GM18867 (cell line): ENCODE measurements at regions not wholly inside any gene's neighbourhood (a gene's known extent, or its start where the extent isn't known, plus 50 kb on each side); places are given as distances from the start of the nearest gene placed in this dataset.

Experiments
- ATAC-seq: cut with Tn5 transposase; IDR thresholded peaks from one replicate; pipeline ENCODE4 v1.9.1; 2021; ENCODE audit warnings: mild to moderate bottlenecking, moderate library complexity; ENCODE audit not compliant: unreplicated experiment

DNA sequence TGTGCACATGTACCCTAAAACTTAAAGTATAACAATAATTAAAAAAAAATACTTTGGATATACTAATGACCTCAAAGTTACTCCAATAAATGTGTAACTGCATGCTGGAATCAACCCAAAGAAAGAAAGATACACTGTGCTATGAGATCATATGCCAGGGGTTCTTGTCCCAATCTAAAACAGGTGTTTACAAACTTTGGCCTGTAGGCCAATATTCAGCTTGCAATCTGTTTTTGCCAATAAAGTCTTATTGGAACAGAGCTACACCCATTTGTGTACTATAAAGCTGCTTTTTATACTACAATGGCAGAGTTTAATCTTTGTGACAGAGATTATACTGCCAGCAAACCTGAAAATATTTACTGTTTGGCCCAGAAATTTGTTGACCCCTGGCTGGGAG, 138.8 kb upstream of the AFF2 start:
- ATAC-seq: no peak

DNA sequence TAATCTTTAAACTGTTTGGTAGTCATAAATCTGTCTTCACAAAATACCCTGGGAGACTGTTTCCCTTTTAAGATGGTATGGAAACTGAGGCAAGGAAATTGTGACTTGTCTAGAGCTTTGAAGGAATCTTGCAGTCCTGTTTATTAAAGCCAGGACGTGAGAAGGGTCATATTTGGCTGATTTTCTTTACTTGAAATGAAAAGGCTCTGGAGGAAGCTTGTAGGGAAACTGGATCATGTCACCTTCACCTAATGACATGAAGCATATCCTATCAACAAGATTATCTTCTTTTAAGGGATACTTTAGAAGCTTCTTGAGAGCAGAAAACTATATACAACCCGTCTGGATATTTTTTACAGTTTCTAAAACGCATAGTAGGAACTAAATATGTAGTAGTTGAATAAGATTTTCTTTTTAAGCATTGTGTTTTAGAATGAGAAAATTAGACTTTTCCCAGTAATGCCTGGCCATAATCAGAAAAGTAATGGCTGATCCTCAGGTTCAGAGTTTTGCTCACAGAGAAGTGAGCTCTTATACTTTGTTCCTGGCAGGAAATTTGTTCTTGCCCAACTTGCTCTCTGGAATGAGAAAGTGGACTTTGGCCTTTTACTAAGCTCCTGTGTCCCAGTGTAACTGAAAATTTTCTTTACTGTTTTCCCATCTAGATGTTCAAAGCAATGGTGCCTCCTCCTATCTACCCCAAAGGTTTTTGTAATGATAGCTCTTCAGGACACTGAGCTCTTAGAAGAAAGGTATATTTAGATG, 136.8 kb upstream of the AFF2 start:
- no peak for ATAC-seq

DNA sequence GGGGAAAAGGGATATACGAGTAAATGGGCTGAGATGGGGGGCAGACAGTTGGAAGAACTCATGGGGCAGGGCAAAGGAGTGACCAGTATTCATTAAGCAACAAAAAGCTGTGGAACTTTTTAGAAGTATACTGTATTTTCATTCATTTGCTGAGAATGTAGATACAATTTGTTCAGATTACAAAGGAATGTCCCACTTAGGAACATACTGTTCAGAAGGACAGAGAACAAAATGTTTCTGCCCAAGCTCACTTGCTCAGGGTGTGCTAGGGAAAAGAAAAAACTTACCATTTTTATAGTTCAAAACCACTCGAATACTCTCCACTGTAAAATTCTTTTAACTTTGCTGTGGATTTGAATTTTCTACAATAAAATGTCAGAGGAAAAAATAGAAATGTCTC, 135.2 kb upstream of the AFF2 start:
- ATAC-seq: no peak

GRCh38 chrX:148371291-148371690, 129.1 kb upstream of the AFF2 start:
- ATAC-seq: no peak

GRCh38 chrX:148372925-148373324, 127.5 kb upstream of the AFF2 start:
- ATAC-seq: no peak

DNA sequence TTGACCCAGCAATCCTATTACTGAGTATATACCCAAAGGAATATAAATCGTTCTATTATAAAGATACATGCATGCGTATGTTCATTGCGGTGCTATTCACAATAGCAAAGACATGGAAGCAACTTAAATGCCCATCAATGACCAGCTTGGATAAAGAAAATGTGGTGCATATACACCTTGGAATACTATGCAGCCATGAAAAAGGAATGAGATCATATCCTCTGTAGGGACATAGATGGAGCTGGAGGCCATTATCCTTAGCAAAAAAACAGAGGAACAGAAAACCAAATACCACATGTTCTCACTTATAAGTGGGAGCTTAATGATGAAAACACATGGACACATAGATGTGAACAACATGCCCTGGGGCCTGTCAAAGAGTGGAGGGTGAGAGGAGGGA, 124.1 kb upstream of the AFF2 start:
- ATAC-seq: no peak

GRCh38 chrX:148380107-148380506, 120.3 kb upstream of the AFF2 start:
- ATAC-seq: no peak

DNA sequence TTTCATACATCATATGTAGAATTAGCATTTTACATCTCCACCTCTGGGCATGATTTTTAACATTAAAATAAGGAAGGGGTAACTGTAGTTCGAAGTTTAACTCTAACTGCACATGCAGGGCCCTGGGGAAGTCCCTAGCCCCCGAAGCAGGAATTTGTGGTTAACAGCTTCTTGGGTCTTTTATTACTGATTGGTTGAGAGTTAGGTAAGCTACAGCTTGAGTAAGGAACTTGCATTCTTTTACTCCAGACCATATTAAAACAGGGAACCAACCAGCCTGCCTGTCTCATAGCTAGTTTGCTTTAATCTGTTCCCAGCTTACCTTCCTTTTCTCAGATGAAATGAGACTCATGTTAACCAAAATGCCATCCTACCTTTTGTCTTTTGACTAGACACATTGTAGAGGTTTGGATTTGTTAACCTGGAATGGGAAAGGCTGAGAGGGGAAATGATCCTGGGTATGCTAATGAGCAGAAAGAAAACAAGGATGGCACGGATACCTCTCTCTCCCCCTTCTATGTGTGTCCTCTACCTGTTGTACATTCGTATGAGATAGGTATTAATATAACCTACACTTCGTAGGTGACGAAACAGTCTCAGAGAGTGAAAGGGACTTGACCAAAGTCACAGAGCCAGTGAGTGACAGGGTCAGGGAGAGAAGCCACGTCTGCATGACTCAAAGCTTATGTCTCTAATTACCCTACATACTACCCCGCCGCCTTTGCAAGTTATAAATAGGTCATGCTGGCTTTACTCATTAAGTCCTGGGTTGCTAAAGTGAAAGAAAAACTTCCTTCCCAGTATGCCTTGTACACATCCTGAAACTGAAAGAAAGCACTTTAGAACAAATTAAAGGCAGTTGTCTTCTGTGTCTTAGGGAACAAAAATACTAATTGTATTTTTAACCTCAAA, 119.5 kb upstream of the AFF2 start:
- ATAC-seq: peak; percentile 94

- ATAC-seq: peak; percentile 35
These were observed 118.8 kb upstream of the AFF2 start for GRCh38 chrX:148381603-148382002.

DNA sequence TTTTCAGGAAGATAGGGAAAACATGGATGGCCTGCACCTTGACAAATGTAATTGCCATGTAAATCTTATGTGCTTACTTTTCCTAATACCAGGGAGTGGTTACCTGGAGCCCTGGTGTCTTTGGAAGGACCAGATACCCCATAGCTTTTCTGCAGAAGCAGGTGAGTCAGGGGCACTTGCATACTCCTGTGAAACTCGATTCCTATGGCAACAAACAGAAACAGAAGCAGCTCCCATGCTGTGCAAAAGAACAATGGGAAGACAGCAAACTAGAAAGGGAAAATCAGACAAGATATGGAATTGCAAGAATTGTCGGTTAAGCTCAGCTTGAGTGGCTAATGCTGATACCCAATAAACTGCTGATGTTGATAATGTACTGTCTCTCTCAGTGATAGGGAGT, 117.4 kb upstream of the AFF2 start:
- ATAC-seq: no peak

DNA sequence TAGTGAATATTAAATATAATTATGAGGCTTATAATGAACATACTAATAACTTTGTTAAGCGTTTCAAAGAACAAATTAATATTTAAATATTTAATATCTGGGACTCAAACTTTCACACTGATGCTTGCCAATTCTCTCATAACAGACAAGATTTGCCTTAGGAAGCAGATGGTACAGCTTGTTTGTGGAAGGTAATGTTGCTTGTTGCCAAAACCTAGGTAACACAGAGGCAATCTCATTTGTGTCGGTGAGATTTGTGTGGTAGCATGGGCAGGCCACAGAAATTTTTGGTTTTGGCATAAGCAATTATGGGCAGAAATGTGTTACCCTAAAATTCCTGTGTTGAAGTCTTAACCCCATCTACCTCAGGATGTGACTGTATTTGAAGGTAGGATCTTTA, 114.9 kb upstream of the AFF2 start:
- ATAC-seq: no peak

DNA sequence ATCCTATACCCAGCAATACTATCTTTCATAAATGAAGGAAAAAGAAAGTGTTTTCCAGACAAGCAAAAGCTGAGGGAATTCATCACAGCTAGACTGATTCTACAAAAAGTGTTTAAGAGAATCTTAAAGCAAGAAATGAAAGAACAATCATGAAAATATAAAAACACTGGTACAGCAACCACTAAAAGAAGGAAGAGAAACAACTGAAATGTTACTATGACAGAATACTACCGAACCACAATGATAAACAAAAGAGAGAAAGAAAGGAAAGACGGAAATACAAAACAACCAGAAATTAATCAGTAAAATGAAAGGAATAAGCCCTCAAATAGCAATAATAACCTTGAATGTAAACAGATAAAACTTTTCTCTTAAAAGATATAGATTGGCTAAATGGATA, 110.8 kb upstream of the AFF2 start:
- ATAC-seq: no peak

GRCh38 chrX:148412006-148412405, 88.4 kb upstream of the AFF2 start:
- ATAC-seq: no peak

- ATAC-seq: no peak
These were observed 84.3 kb upstream of the AFF2 start for GRCh38 chrX:148416142-148416541.

DNA sequence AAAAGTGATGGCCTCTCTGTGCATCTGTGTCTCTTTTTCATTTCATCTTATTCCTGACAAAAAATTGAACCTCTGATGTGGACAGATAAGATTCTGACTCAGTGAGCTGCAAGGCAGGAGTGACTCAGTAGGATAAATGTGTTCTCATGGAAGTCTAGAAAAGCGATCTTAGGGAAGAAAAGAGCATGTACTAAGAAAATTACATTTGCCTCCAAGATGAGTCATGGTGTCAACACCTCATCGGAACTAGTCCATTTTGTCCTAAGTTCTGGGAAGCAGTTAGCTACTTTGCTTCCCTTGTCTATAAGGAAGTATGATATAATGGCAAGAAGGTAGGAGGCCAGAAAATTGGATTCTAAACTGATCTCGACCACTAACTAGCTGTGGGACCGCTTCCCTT, 83.5 kb upstream of the AFF2 start:
- no peak for ATAC-seq

- no peak for ATAC-seq
These were observed 82.5 kb upstream of the AFF2 start for GRCh38 chrX:148417934-148418333.

DNA sequence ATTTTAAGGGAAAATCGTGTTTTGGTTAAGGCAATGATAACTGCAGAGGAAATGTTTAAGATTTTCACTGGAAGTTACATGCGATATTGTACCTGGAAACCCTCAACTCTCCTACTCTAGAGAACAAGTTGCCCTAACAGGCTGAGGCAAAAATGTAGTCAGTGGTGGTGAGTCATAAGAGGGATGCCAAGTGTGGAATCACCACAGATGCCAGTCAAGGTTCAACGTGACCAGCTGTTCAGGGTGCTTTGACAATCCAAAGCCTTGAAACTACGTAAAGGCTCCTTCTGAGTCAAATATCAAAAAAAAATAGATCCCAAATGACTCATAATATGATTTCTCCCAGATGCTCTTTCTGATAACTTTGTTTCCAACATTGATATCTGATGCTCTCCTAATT, 77.9 kb upstream of the AFF2 start:
- ATAC-seq: no peak

DNA sequence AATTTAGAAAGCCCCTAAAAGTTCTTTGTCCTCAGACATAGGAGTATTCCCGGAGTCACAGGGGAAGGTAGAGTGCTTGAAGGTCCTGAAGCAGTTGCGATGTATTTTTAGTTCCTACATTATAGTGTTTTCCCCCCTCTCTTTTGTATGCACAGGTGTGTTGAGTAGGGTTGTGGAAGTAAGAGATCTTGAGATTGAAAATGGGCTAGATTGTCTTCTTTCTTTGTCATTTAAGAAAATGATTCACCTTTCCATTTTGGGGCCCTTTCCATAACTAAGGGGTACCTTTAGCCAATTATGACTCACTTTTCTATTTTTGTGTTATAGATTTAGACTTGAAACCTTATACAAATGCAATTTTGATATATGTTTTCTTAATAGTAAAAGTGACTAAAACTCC, 75.8 kb upstream of the AFF2 start:
- ATAC-seq: no peak

GRCh38 chrX:148426467-148426866, 74.0 kb upstream of the AFF2 start:
- no peak for ATAC-seq

DNA sequence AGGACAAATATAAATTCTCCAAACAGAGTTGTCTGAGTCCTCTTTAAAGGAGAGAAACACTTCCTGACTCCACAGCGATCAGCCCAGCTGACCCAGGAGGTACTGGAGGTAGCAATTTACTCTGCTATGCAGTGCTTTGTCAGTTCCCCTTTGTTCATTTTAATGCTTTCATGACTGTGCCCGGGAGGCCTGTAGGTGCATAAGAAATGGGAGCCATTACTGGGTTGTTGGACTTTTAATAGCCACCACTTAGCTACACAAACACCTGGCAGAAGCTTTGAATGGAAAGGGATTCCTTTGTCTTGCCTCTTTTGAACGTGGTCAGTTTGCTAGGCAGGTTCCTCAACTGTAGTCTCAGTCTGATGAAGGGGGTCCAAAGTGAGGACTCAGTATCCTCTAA, 59.0 kb upstream of the AFF2 start:
- no peak for ATAC-seq

GRCh38 chrX:148443216-148443615, 57.2 kb upstream of the AFF2 start:
- ATAC-seq: no peak

DNA sequence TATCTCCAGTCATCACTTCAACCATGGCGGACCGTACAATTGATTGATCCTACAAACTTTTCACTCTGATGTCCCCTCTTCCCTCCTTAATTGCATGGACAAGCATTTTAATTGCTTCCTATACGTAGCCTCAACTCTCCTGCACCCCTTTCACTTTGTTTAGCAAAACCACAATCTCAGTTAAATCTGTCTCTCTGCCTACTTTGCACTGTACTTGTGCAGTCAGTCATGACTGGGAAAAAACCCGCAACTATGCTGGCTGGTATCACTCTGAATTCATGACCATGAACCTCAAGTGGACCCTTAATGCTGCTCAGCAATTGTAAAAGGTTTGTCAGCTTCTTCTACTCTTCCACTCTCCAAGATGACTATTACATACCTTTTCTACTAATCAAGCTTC, 51.7 kb upstream of the AFF2 start:
- no peak for ATAC-seq
